ENCODE measurements at regions not wholly inside any gene's neighbourhood (a gene's known extent, or its start where the extent isn't known, plus 50 kb on each side); places are given as distances from the start of the nearest gene placed in this dataset.

- no peak for DNase-seq
Measured at GRCh38 chr2:59703796-59704195, 849.7 kb downstream of the BCL11A start.

GRCh38 chr2:59702026-59702425 lies 851.4 kb downstream of the BCL11A start:
- no peak for DNase-seq

- no peak for DNase-seq
Measured at GRCh38 chr2:59701271-59701994, 852.0 kb downstream of the BCL11A start.

- DNase-seq: no peak
Measured at GRCh38 chr2:59694176-59694575, 859.3 kb downstream of the BCL11A start.

GRCh38 chr2:59693231-59693959 lies 860.1 kb downstream of the BCL11A start:
- no peak for DNase-seq

GRCh38 chr2:59691518-59692190 lies 861.8 kb downstream of the BCL11A start:
- DNase-seq: no peak

- DNase-seq: no peak
Measured at GRCh38 chr2:59690849-59691248, 862.6 kb downstream of the BCL11A start.

GRCh38 chr2:59684771-59685166 lies 868.7 kb downstream of the BCL11A start:
- no peak for DNase-seq

- no peak for DNase-seq
Measured at GRCh38 chr2:59684116-59684770, 869.2 kb downstream of the BCL11A start.

GRCh38 chr2:59680863-59681262 lies 872.6 kb downstream of the BCL11A start:
- no peak for DNase-seq

GRCh38 chr2:59677158-59677557 lies 876.3 kb downstream of the BCL11A start:
- peak in 1 of 2 experiments; percentile 13 for DNase-seq

- DNase-seq: no peak
Measured at GRCh38 chr2:59674100-59674499, 879.4 kb downstream of the BCL11A start.

- no peak for DNase-seq
Measured at GRCh38 chr2:59665021-59665420, 888.4 kb downstream of the BCL11A start.

- DNase-seq: no peak
Measured at GRCh38 chr2:59662127-59662861, 891.2 kb downstream of the BCL11A start.

- no peak for DNase-seq
Measured at GRCh38 chr2:59660262-59660661, 893.2 kb downstream of the BCL11A start.

- no peak for DNase-seq
Measured at GRCh38 chr2:59658906-59659635, 894.4 kb downstream of the BCL11A start.

GRCh38 chr2:59655809-59656208 lies 897.6 kb downstream of the BCL11A start:
- DNase-seq: no peak

GRCh38 chr2:59654710-59655109 lies 898.7 kb downstream of the BCL11A start:
- no peak for DNase-seq

GRCh38 chr2:59653164-59653563 lies 900.3 kb downstream of the BCL11A start:
- DNase-seq: no peak

GRCh38 chr2:59630789-59631188 lies 922.7 kb downstream of the BCL11A start:
- DNase-seq: no peak

GRCh38 chr2:59627599-59627998 lies 925.9 kb downstream of the BCL11A start:
- DNase-seq: no peak

Data from Kasumi-1 (cell line).